ENCODE measurements at regions not wholly inside any gene's neighbourhood (a gene's known extent, or its start where the extent isn't known, plus 50 kb on each side); places are given as distances from the start of the nearest gene placed in this dataset.
"Not testable (repeated sequence)": the region's sequence is repeated elsewhere in the genome, so short reads cannot be mapped to it uniquely, and the experiment has no call there.

DNA sequence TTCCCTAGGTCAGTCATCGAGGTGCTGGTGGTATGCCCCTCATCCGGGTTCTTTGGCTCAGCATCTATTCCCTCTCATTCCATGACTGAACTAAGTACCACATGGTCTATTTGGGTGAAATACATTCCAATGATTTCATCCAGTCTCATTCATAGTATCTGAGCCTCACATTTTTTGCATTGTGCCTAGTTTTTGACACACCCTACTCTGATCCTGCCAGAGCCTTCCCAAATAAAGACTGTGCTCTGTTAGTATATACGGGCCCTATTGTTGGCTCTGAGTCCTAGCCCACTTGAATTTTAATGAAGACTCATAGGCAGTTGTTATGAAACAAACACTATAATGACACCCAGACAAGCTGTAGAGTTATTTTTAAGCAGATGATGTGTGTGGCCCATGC, 740.7 kb downstream of the CETN3 start:
- no peaks in the 10 kb centered on the region for H3K9me3 ChIP-seq (ENCODE audit: control insufficient read depth, low read length)
- H3K27ac ChIP-seq (ENCODE audit: insufficient read depth, low read length, poor library complexity, severe bottlenecking), result no peak overlapping the region
- H3K4me1 ChIP-seq (ENCODE audit: control insufficient read depth, insufficient read depth, low read length, poor library complexity, severe bottlenecking), result no peaks in the 10 kb centered on the region
- DNase-seq, result no peak
- no peak overlapping the region for H3K4me3 ChIP-seq (ENCODE audit: insufficient read depth, low read depth, low read length, poor library complexity, severe bottlenecking)
- no peaks in the 10 kb centered on the region for H3K27me3 ChIP-seq (replicated peaks; ENCODE audit: control insufficient read depth, insufficient read depth, low read length, poor library complexity, severe bottlenecking)
- no peaks in the 10 kb centered on the region for H3K36me3 ChIP-seq (ENCODE audit: control insufficient read depth, insufficient read depth, low read length)

DNA sequence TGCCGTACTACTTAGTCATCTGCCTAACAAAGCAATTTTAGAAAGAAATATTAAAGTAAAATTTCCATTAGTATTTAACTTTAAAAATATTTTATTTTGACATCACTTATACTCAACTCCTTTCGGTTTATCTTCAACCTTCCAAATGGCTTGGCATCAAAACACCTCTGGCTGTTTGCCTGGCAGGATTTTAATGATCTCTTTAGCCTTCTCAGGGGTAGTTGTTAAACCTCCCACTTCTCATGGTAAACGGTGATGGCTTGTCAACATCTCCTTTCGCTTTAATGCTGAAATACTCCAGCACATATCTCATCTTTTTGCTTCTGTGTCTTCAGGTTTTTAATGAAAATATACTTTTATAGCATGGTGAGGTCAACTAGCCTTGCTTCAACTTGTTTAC, 747.1 kb downstream of the CETN3 start:
- no peaks in the 10 kb centered on the region for H3K36me3 ChIP-seq (ENCODE audit: control insufficient read depth, insufficient read depth, low read length)
- H3K4me1 ChIP-seq (ENCODE audit: control insufficient read depth, insufficient read depth, low read length, poor library complexity, severe bottlenecking), result no peaks in the 10 kb centered on the region
- no peaks in the 10 kb centered on the region for H3K27me3 ChIP-seq (replicated peaks; ENCODE audit: control insufficient read depth, insufficient read depth, low read length, poor library complexity, severe bottlenecking)
- H3K27ac ChIP-seq (ENCODE audit: insufficient read depth, low read length, poor library complexity, severe bottlenecking), result no peak overlapping the region
- DNase-seq, result no peak
- no peaks in the 10 kb centered on the region for H3K9me3 ChIP-seq (ENCODE audit: control insufficient read depth, low read length)
- no peak overlapping the region for H3K4me3 ChIP-seq (ENCODE audit: insufficient read depth, low read depth, low read length, poor library complexity, severe bottlenecking)

DNA sequence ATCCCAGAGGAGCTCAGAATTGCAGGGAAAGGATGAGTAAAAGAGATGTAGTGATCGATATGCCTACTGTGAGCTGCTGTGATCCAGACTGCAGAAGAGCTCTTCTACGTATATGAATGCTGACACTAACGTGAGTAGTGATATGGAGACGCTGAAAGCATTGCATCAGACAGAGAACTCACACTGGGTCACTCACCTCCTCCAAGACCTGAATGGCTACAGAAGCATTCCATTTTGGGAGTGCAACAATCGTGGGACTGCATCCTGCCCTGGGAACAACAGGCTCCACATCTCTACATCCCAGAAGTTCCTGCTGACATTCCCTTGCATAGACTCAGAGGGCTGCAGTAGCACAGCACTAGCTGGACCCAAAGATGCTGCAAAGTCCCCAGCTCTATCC, 755.9 kb upstream of the MEF2C start:
- H3K27me3 ChIP-seq (replicated peaks; ENCODE audit: control insufficient read depth, insufficient read depth, low read length, poor library complexity, severe bottlenecking), result no peaks in the 10 kb centered on the region
- H3K9me3 ChIP-seq (ENCODE audit: control insufficient read depth, low read length), result no peaks in the 10 kb centered on the region
- no peaks in the 10 kb centered on the region for H3K36me3 ChIP-seq (ENCODE audit: control insufficient read depth, insufficient read depth, low read length)
- no peak overlapping the region for H3K27ac ChIP-seq (ENCODE audit: insufficient read depth, low read length, poor library complexity, severe bottlenecking)
- H3K4me3 ChIP-seq (ENCODE audit: insufficient read depth, low read depth, low read length, poor library complexity, severe bottlenecking), result no peak overlapping the region
- no peaks in the 10 kb centered on the region for H3K4me1 ChIP-seq (ENCODE audit: control insufficient read depth, insufficient read depth, low read length, poor library complexity, severe bottlenecking)
- no peak for DNase-seq

DNA sequence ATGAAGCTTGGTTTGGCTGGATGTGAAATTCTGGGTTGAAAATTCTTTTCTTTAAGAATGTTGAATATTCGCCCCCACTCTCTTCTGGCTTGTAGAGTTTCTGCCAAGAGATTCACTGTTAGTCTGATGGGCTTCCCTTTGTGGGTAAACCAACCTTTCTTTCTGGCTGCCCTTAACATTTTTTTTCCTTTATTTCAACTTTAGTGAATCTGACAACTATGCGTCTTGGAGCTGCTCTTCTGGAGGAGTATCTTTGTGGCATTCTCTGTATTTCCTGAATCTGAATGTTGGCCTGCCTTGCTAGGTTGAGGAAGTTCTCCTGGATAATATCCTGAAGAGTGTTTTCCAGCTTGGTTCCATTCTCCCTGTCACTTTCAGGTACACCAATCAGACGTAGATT, 751.2 kb upstream of the MEF2C start:
- H3K4me1 ChIP-seq (ENCODE audit: control insufficient read depth, insufficient read depth, low read length, poor library complexity, severe bottlenecking); DNase-seq; H3K4me3 ChIP-seq (ENCODE audit: insufficient read depth, low read depth, low read length, poor library complexity, severe bottlenecking); H3K36me3 ChIP-seq (ENCODE audit: control insufficient read depth, insufficient read depth, low read length); H3K9me3 ChIP-seq (ENCODE audit: control insufficient read depth, low read length); H3K27me3 ChIP-seq (replicated peaks; ENCODE audit: control insufficient read depth, insufficient read depth, low read length, poor library complexity, severe bottlenecking); H3K27ac ChIP-seq (ENCODE audit: insufficient read depth, low read length, poor library complexity, severe bottlenecking): not testable (repeated sequence)

DNA sequence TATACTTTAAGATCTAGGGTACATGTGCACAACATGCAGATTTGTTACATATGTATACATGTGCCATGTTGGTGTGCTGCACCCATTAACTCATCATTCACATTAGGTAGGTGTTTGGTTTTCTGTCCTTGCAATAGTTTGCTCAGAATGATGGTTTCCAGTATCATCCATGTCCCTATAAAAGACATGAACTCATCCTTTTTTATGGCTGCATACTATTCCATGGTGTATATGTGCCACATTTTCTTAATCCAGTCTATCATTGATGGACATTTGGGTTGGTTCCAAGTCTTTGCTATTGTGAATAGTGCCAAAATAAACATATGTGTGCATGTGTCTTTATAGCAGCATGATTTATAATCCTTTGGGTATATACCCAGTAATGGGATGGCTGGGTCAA, 747.1 kb upstream of the MEF2C start:
- not testable (repeated sequence) for H3K27me3 ChIP-seq (replicated peaks; ENCODE audit: control insufficient read depth, insufficient read depth, low read length, poor library complexity, severe bottlenecking); H3K27ac ChIP-seq (ENCODE audit: insufficient read depth, low read length, poor library complexity, severe bottlenecking); H3K9me3 ChIP-seq (ENCODE audit: control insufficient read depth, low read length); DNase-seq; H3K4me3 ChIP-seq (ENCODE audit: insufficient read depth, low read depth, low read length, poor library complexity, severe bottlenecking); H3K4me1 ChIP-seq (ENCODE audit: control insufficient read depth, insufficient read depth, low read length, poor library complexity, severe bottlenecking); H3K36me3 ChIP-seq (ENCODE audit: control insufficient read depth, insufficient read depth, low read length)

DNA sequence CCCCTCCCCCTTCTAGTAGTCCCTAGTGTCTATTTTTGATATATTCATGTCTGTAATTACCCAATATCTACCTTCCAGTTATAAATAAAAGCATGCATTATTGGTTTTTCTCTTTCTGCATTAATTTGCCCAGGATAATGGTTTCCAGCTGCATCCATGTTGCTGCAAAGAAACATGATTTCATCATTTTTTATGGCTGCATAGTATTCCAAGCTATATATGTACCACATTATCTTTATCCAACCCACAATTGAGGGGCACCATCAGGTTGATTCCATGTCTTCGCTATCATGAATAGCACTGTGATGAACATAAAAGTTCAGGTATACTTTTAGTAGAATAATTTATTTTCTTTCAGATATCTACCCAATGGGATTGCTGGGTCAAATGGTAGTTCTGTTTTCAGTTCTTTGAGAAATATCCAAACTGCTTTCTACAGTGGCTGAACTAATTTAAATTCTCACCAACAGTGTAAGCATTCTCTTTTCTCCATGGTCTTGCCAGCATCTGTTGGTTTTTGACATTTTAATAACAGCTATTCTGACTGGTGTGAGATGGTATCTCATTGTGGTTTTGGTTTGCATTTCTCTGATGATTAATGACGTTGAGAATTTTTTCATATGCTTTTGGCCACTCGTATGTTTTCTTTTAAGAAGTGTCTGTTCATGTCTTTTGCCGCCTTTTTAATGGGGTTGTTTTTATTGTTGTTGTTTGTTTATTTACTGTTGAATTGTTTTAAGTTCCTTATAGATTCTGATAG, 746.1 kb upstream of the MEF2C start:
- Histone ChIP-seq H3K4me3 (ENCODE audit: insufficient read depth, low read depth, low read length, poor library complexity, severe bottlenecking) (no peak overlapping the region), H3K4me1 (ENCODE audit: control insufficient read depth, insufficient read depth, low read length, poor library complexity, severe bottlenecking) (no peaks in the 10 kb centered on the region), H3K27ac (ENCODE audit: insufficient read depth, low read length, poor library complexity, severe bottlenecking) (no peak overlapping the region), H3K36me3 (ENCODE audit: control insufficient read depth, insufficient read depth, low read length) (no peaks in the 10 kb centered on the region), H3K9me3 (ENCODE audit: control insufficient read depth, low read length) (no peaks in the 10 kb centered on the region), H3K27me3 (replicated peaks; ENCODE audit: control insufficient read depth, insufficient read depth, low read length, poor library complexity, severe bottlenecking) (no peaks in the 10 kb centered on the region)
- DNase-seq, result no peak

DNA sequence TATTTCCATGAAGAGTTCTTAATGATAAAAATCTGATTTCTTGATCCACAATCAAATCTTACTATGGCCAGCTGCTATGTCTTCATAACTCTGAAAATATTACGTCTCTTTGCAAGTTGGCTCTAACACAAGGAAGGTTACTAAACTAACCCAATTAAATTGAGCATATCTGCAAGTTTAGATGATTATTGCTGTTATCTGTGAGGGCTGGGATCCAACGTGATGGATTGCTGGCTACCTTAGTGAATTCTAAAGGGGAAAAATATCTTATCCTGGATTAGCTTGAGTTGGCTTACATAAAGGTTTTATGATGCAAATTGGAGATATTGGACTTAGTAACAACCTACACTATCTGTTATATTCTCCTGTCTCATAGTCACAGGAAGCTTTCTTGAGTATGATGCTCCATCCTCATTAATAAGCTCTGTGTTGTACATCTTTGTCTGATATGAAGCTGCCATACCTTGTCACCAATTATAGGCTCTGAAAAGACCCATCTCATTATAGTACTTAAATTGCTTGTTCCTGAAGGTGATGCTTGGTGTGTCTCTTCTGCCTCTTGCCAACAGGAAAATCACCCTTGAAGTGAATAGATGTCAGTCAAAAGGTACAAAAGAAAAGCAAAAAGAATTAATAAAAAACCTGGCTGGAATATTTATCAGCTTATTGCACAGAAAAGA, 733.0 kb upstream of the MEF2C start:
- no peaks in the 10 kb centered on the region for H3K36me3 ChIP-seq (ENCODE audit: control insufficient read depth, insufficient read depth, low read length)
- H3K4me3 ChIP-seq (ENCODE audit: insufficient read depth, low read depth, low read length, poor library complexity, severe bottlenecking), result no peak overlapping the region

DNA sequence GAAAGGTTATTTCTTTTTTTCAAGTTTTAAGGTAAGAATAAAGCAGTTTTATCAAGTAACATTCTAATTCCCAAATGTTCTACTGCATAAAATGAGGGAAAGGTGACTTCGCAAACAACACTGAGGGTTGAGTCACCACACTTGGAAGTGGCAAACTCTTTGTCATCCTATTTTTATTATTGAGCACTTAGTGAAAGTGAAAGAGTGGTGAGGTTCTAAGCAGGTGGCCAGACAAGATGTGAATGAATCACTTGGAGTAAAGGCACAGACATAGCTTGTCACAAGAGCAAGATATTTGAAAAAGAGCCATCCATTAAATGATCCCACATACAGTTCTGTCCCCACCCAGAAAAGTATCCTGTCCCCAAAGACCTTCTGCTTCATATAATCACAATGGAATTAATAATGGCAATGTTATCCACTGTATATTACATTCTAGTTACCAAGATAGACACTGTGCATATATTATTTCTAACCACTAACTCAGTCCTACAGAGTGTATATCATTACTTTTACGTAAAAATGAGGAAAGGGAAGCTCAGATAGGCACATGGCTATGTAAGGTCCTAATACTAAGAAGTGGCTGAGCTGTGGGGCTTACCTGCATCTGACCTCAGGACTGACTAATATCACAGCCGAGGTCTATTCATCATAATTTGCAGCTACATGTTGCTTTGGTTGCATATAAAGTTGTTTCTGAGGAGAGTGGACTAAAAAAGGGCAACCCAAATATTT, 730.4 kb upstream of the MEF2C start:
- Histone ChIP-seq H3K27ac (ENCODE audit: insufficient read depth, low read length, poor library complexity, severe bottlenecking) (no peak overlapping the region), H3K27me3 (replicated peaks; ENCODE audit: control insufficient read depth, insufficient read depth, low read length, poor library complexity, severe bottlenecking) (no peaks in the 10 kb centered on the region), H3K4me1 (ENCODE audit: control insufficient read depth, insufficient read depth, low read length, poor library complexity, severe bottlenecking) (no peaks in the 10 kb centered on the region), H3K9me3 (ENCODE audit: control insufficient read depth, low read length) (no peaks in the 10 kb centered on the region), H3K36me3 (ENCODE audit: control insufficient read depth, insufficient read depth, low read length) (no peaks in the 10 kb centered on the region), H3K4me3 (ENCODE audit: insufficient read depth, low read depth, low read length, poor library complexity, severe bottlenecking) (no peak overlapping the region)
- no peak for DNase-seq

More for the DNA sequence above, 733.0 kb upstream of the MEF2C start:
- H3K4me1 ChIP-seq (ENCODE audit: control insufficient read depth, insufficient read depth, low read length, poor library complexity, severe bottlenecking), result no peaks in the 10 kb centered on the region
- H3K27ac ChIP-seq (ENCODE audit: insufficient read depth, low read length, poor library complexity, severe bottlenecking), result no peak overlapping the region
- H3K27me3 ChIP-seq (replicated peaks; ENCODE audit: control insufficient read depth, insufficient read depth, low read length, poor library complexity, severe bottlenecking), result no peaks in the 10 kb centered on the region
- no peak for DNase-seq
- H3K9me3 ChIP-seq (ENCODE audit: control insufficient read depth, low read length), result no peaks in the 10 kb centered on the region

DNA sequence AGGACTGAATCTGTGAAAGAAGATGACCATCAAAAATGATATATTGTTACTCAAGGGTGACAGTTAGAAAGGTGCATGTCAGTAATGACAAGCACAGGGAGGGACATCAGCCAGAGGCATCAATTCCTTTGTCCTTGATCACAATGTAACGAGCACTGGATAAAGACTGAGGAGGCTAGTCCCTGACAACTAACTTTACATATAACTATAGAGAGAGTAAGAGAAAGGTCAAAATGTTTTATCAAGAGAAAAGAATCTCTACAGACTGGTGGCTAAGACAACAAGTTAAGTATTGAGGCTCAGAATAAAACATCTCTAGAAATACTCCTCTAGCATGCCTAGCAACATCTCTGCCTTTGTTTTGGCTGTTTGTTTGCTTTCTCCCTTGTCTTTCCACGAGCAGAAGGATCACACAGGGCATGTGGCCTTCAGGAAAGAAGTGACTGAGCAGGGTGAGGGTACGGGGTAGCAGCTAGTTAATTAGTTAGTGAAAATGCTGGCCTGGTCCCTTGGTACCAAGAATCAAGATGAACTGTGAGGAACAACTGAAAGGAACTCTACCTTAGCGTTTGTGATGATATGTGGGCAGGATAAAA, 724.1 kb upstream of the MEF2C start:
- H3K4me3 ChIP-seq (ENCODE audit: insufficient read depth, low read depth, low read length, poor library complexity, severe bottlenecking), result no peak overlapping the region
- no peaks in the 10 kb centered on the region for H3K36me3 ChIP-seq (ENCODE audit: control insufficient read depth, insufficient read depth, low read length)
- no peak overlapping the region for H3K27ac ChIP-seq (ENCODE audit: insufficient read depth, low read length, poor library complexity, severe bottlenecking)
- DNase-seq, result no peak
- no peaks in the 10 kb centered on the region for H3K4me1 ChIP-seq (ENCODE audit: control insufficient read depth, insufficient read depth, low read length, poor library complexity, severe bottlenecking)
- H3K27me3 ChIP-seq (replicated peaks; ENCODE audit: control insufficient read depth, insufficient read depth, low read length, poor library complexity, severe bottlenecking), result no peaks in the 10 kb centered on the region
- no peaks in the 10 kb centered on the region for H3K9me3 ChIP-seq (ENCODE audit: control insufficient read depth, low read length)

DNA sequence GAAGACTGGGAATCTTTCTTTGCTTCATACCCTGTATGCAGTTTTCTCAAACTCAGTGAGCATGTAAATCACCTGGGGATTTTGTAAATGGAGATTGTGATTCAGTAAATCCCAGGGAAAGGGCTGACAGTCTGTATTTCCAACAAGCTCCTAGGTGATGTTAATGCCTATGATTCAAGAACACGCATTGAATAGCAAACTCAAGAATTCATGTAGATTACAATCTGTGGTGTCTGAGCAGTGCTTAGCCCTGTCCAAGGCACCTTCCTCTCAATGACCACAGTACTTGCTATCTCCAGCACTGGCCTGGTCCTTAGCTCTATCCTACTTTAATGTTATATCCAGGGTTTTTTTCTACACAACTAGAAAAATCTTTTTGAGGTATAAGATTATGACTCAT, 721.4 kb upstream of the MEF2C start:
- H3K27ac ChIP-seq (ENCODE audit: insufficient read depth, low read length, poor library complexity, severe bottlenecking), result no peak overlapping the region
- H3K9me3 ChIP-seq (ENCODE audit: control insufficient read depth, low read length), result no peaks in the 10 kb centered on the region
- no peaks in the 10 kb centered on the region for H3K4me1 ChIP-seq (ENCODE audit: control insufficient read depth, insufficient read depth, low read length, poor library complexity, severe bottlenecking)
- no peaks in the 10 kb centered on the region for H3K27me3 ChIP-seq (replicated peaks; ENCODE audit: control insufficient read depth, insufficient read depth, low read length, poor library complexity, severe bottlenecking)
- no peak overlapping the region for H3K4me3 ChIP-seq (ENCODE audit: insufficient read depth, low read depth, low read length, poor library complexity, severe bottlenecking)
- no peaks in the 10 kb centered on the region for H3K36me3 ChIP-seq (ENCODE audit: control insufficient read depth, insufficient read depth, low read length)
- DNase-seq, result no peak

All from effector memory CD4-positive, alpha-beta T cell (primary cell).